GM12891 (cell line): ENCODE measurements at regions not wholly inside any gene's neighbourhood (a gene's known extent, or its start where the extent isn't known, plus 50 kb on each side); places are given as distances from the start of the nearest gene placed in this dataset.

Source experiments
- POLR2A ChIP-seq: IDR thresholded peaks from 2 replicates; pipeline ENCODE4 v1.6.1; 2011; ENCODE audit warnings: low read depth, low read length, control low read depth
- POLR2AphosphoS5 ChIP-seq: IDR thresholded peaks from 2 replicates; pipeline ENCODE4 v1.6.1; 2011; ENCODE audit warnings: low read depth, low read length, control low read depth
- POU2F2 ChIP-seq: IDR thresholded peaks from 2 replicates; pipeline ENCODE4 v1.6.1; 2011; ENCODE audit warnings: low read depth, mild to moderate bottlenecking, control low read depth, low read length, moderate library complexity

GRCh38 chr5:68630354-68630753 lies 414.8 kb downstream of the PIK3R1 start:
- TF ChIP-seq POLR2AphosphoS5 (no peak), POLR2A (no peak), POU2F2 (no peak)
